LNCAP (cell line): ENCODE measurements at regions not wholly inside any gene's neighbourhood (a gene's known extent, or its start where the extent isn't known, plus 50 kb on each side); places are given as distances from the start of the nearest gene placed in this dataset.

Experiments used
- CTCF ChIP-seq: fragments of 450-650 bp; IDR thresholded peaks from 2 replicates; pipeline ENCODE4 v1.5.1; 2017; ENCODE audit warnings: mild to moderate bottlenecking

GRCh38 chr1:36590771-36591170, 108.1 kb upstream of the CSF3R start:
- TF ChIP-seq CTCF, result no peak

- TF ChIP-seq CTCF, result no peak
Observed at GRCh38 chr1:36590264-36590663, 107.6 kb upstream of the CSF3R start.

DNA sequence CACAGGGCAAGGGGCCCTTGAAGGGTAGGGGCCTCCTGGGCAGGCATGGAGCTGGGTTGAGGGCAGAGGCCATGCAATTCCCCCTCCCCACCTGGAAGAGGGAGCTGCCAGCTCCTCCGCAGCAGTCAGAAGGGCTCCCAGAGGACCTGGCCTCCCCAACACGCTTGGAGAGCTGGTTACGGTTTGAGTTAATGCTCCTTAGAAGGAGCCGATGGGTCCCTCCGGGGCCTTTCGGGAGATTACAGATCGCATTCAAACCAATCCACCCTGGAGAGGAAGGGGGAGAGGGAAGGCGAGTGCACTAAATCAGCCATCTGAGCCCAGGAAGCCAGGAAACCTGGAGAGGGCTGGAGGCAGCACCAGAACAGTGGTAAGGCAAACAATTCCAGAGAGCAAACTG, 106.3 kb upstream of the CSF3R start:
- no peak for TF ChIP-seq CTCF

DNA sequence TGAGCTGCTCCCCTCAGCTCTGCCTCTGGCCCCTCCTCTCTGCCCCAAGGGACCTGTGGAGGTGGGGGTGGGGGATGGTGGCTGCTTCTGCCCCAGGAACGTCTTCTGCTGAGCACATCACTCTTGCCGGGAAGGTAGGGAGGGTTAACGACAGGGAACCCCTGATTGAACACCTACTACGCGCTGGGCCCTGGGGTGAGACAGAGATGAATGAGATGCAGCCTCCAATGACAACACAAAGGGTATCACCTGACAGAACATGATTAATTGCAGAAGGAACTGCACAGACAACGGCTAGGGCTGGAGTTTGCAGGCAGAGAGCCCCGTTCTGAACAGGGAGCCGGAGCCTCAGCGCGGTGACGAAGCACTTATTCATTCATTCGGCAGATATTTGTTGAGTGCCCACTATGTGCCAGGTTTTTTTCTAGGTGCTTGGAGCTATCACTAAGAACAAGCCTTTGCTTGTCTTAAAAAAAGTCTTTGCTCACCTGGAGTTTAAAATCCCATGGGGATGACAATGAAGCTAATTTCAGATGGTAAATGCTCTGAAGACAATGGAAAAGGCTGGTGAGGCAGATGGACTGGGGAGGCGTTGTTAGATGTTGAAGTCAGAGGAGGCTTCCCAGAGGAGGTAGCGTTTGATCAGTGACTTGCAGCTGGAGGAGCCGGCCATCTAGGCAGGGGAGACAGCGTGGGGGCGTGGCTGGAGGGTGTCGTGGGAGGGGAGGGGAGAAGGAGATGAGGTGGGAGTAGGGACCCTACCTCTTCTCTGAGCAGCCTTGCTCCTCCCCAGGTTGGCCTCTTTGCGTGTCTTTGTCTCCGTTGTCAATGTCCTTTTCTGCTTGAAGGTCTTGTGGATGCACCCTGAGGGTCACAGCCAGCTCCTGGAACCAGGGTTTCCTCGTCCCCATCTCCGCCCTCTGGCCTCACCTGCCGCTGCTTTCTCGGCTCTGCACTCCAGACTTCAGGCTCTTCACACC, 103.1 kb upstream of the CSF3R start:
- TF ChIP-seq CTCF, result no peak

GRCh38 chr1:36584874-36585453, 102.3 kb upstream of the CSF3R start:
- no peak for TF ChIP-seq CTCF

DNA sequence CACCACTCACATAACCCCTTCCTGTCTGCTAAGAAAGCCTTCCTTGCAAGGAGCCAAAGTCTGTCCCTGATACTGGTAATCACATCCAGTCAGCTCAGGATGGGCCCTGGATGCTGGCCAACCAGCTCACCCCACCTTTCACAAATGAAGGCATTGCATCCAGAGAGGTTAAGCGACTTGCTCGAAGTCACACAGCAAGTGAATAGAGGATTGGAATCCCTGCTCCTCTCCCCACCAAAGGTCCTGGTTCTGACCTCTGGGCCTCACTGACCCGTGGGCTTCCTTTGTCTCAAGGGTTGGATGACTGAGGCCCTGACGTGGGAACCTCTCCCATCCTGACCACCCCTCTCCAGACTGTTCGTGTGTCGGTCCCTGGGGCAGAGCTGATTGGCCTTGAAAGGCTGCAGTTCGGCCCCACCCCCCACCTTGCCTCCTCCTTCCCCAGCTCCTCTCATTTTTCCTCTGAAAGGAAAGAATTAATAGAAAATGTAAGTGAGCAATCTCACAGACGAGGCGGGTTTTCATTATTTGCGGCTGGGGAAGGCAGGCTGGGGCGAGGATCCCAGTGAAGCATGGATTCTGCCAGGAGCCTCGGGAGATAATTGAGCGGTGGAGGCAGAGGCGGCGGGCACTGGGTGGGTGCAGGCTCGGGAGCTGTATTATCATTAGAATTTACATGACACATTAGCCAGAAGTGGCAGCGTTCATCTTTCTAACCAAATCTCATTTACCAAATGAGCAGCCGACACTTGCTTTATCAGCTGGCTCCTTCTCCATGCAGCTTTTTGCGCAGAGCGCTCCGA, 101.5 kb upstream of the CSF3R start:
- TF ChIP-seq CTCF, result no peak

DNA sequence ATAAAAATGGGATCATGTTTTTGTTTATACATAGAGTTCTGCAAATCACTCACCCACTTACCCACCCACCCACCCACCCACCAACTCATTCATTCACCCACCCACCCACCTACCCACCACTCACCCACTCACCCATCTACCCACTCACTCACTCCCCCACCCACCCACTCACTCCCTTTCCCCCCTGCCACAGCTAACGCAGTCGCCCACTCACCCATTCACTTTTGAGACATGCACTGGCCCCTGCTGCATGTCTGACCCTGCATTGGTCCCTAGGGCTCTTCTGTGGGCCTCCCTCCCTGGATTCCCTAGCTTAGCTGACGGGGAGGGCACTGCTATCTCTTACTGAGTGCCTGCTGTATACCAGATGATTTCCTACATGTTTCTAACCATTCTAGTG, 100.4 kb upstream of the CSF3R start:
- no peak for TF ChIP-seq CTCF
